ENCODE measurements at regions not wholly inside any gene's neighbourhood (a gene's known extent, or its start where the extent isn't known, plus 50 kb on each side); places are given as distances from the start of the nearest gene placed in this dataset.

DNA sequence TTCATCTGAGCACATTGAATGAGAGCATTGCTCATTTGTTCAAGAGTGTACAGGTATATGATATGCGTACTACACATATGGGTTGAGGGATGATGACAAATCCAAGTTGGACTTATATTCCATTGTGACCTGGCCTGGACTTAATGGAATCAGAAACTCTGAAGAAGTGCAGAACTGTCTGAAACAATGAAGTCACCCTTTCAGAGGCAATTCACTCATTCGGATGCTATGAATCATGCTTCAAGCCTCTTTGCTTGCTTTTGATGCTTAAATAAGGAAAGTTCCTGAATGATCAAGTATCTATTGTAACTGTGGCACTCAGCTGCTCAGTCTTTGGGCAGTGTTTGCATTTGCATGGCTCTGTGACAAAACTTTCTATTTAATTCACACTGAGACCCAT is 93.4 kb downstream of the ZNF365 start:
- Histone ChIP-seq H4K20me1 (ENCODE audit: insufficient read depth) (no peaks in the 10 kb centered on the region), H3K27ac (no peak overlapping the region), H3K36me3 (ENCODE audit: low read depth) (no peaks in the 10 kb centered on the region), H3K27me3 (replicated peaks; ENCODE audit: insufficient read depth) (no peaks in the 10 kb centered on the region), H3K4me3 (no peak overlapping the region), H2AFZ (no peak overlapping the region), H3K79me2 (ENCODE audit: insufficient read depth) (no peaks in the 10 kb centered on the region), H3F3A (ENCODE audit: insufficient read depth) (peaks cover 18% of the 10 kb centered on the region; the same call in 1 of the 2 replicates), H3K9me2 (ENCODE audit: insufficient read depth) (no peaks in the 10 kb centered on the region), H3K4me2 (ENCODE audit: unreplicated experiment) (no peak overlapping the region), H3K9ac (no peak overlapping the region), H3K9me3 (ENCODE audit: low read depth) (no peaks in the 10 kb centered on the region), H3K4me1 (ENCODE audit: insufficient read depth) (peaks cover 18% of the 10 kb centered on the region)
- 47 to 50% methylated on average over 2 of the region's 2 CpGs for WGBS, 2 experiments (ENCODE audit: low coverage in 1 of 2, low lambda C conversion rate in 2 of 2, missing lambda C conversion rate in 2 of 2)
- TF ChIP-seq EZH2phosphoT487 (IDR thresholded peaks at IDR 0.05; ENCODE audit: insufficient read depth, low read depth): no peak
- TF ChIP-seq EZH2 (IDR thresholded peaks at IDR 0.05; ENCODE audit: insufficient read depth, poor library complexity, severe bottlenecking): no peak
- in situ Hi-C loops (cut with MboI): loop anchor here (25.0 kb wide), 1 partner anchor 345 kb away; the partner anchor contains the start of genes ADO and EGR2
- peak; percentile 73 for DNase-seq

DNA sequence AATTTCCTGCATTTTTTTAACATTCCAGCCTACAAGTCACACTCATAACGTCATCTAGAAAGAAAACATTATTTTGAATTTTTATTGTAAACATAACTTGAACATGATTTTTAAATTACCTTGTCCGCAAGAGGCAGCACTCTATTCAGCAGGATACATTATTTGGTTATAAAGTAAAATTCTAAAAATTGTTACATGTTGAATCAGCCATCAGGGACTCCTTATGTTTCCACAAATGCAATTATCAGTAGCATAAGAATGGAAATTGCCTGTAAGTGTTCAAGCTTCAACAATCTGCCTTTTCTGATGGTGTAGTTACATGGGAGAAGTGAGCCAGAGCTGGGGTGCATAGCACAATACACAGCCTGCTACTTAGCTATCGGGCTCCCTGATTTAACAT is 97.5 kb downstream of the ZNF365 start:
- peaks cover 11% of the 10 kb centered on the region; the same call in 1 of the 2 replicates for H3F3A ChIP-seq (ENCODE audit: insufficient read depth)
- 69 to 83% methylated on average over 3 of the region's 3 CpGs for WGBS, 2 experiments (ENCODE audit: low coverage in 1 of 2, low lambda C conversion rate in 2 of 2, missing lambda C conversion rate in 2 of 2)
- TF ChIP-seq EZH2 (IDR thresholded peaks at IDR 0.05; ENCODE audit: insufficient read depth, poor library complexity, severe bottlenecking): no peak
- TF ChIP-seq EZH2phosphoT487 (IDR thresholded peaks at IDR 0.05; ENCODE audit: insufficient read depth, low read depth): no peak
- no peak overlapping the region for H3K4me3 ChIP-seq
- H3K9me3 ChIP-seq (ENCODE audit: low read depth): no peaks in the 10 kb centered on the region
- no peaks in the 10 kb centered on the region for H3K9me2 ChIP-seq (ENCODE audit: insufficient read depth)
- H3K27ac ChIP-seq: no peak overlapping the region
- no peaks in the 10 kb centered on the region for H3K36me3 ChIP-seq (ENCODE audit: low read depth)
- no peaks in the 10 kb centered on the region for H3K79me2 ChIP-seq (ENCODE audit: insufficient read depth)
- no peak overlapping the region for H2AFZ ChIP-seq
- no peak overlapping the region for H3K9ac ChIP-seq
- no peak for DNase-seq
- H3K4me2 ChIP-seq (ENCODE audit: unreplicated experiment): no peak overlapping the region
- no peaks in the 10 kb centered on the region for H4K20me1 ChIP-seq (ENCODE audit: insufficient read depth)
- in situ Hi-C loops (cut with MboI): loop anchor here (25.0 kb wide), 1 partner anchor 341 kb away; the partner anchor contains the start of genes ADO and EGR2
- H3K27me3 ChIP-seq (replicated peaks; ENCODE audit: insufficient read depth): no peaks in the 10 kb centered on the region
- H3K4me1 ChIP-seq (ENCODE audit: insufficient read depth): peaks cover 9% of the 10 kb centered on the region

DNA sequence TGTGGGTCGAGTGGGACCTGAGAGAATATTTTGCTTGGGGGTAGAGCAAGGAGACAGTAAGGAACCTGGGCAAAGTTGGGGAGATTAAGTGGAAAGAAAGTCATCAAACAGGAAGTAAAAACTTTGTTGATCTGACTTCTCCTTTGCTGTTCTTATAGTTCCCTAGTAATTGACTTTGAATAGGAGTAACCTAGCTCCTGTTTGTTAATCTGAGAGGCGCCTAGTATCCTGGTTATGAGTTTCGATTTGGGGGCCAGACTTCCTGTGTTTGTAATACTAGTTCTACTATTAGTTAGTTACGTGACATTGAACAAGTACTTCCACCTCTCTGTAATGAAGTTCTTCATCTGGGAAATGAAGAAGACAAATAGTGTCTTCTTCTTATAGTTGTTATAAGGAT is 99.1 kb downstream of the ZNF365 start:
- H3K27ac ChIP-seq: no peak overlapping the region
- in situ Hi-C loops (cut with MboI): loop anchor here (25.0 kb wide), 1 partner anchor 339 kb away; the partner anchor contains the start of genes ADO and EGR2
- H3K9me3 ChIP-seq (ENCODE audit: low read depth): no peaks in the 10 kb centered on the region
- 0 out of 2 replicates have a peak, but pooled peaks cover 1% of the 10 kb centered on the region for H3F3A ChIP-seq (ENCODE audit: insufficient read depth)
- no peaks in the 10 kb centered on the region for H3K79me2 ChIP-seq (ENCODE audit: insufficient read depth)
- H3K4me3 ChIP-seq: no peak overlapping the region
- no peaks in the 10 kb centered on the region for H3K27me3 ChIP-seq (replicated peaks; ENCODE audit: insufficient read depth)
- no peak overlapping the region for H3K4me2 ChIP-seq (ENCODE audit: unreplicated experiment)
- H3K9me2 ChIP-seq (ENCODE audit: insufficient read depth): no peaks in the 10 kb centered on the region
- H3K36me3 ChIP-seq (ENCODE audit: low read depth): no peaks in the 10 kb centered on the region
- no peak for TF ChIP-seq EZH2phosphoT487 (IDR thresholded peaks at IDR 0.05; ENCODE audit: insufficient read depth, low read depth)
- TF ChIP-seq EZH2 (IDR thresholded peaks at IDR 0.05; ENCODE audit: insufficient read depth, poor library complexity, severe bottlenecking): no peak
- no peak for DNase-seq
- H2AFZ ChIP-seq: no peak overlapping the region
- no peaks in the 10 kb centered on the region for H4K20me1 ChIP-seq (ENCODE audit: insufficient read depth)
- H3K4me1 ChIP-seq (ENCODE audit: insufficient read depth): no peaks in the 10 kb centered on the region
- WGBS, 2 experiments (ENCODE audit: low coverage in 1 of 2, low lambda C conversion rate in 2 of 2, missing lambda C conversion rate in 2 of 2): 72 to 73% methylated on average over 4 of the region's 4 CpGs
- no peak overlapping the region for H3K9ac ChIP-seq

DNA sequence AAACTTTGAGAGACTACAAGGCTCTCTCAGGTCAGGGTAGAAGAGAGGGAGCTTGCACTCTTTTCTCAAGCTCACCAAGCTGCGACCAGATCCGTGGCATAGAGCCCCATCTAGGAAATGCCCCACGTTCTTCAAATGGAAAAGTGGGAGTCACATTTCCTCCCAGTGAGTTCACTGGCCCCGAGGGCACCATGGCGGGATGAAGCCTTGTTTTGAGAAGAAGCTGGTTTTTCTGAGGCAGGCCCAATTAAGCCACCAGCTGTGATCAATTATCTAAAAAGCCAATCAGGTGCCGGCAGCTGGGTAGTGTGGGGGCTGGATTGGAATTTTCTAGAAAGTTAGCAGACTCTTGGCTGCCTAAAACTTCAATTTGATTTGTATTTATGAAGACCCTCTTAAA is 101.4 kb downstream of the ZNF365 start:
- WGBS, 2 experiments (ENCODE audit: low coverage in 1 of 2, low lambda C conversion rate in 2 of 2, missing lambda C conversion rate in 2 of 2): 55 to 56% methylated on average over 6 of the region's 6 CpGs
- H3K27me3 ChIP-seq (replicated peaks; ENCODE audit: insufficient read depth): no peaks in the 10 kb centered on the region
- H3K79me2 ChIP-seq (ENCODE audit: insufficient read depth): no peaks in the 10 kb centered on the region
- no peaks in the 10 kb centered on the region for H3K4me1 ChIP-seq (ENCODE audit: insufficient read depth)
- in situ Hi-C loops (cut with MboI): no loop called here
- no peaks in the 10 kb centered on the region for H3F3A ChIP-seq (ENCODE audit: insufficient read depth)
- H3K4me3 ChIP-seq: no peak overlapping the region
- no peaks in the 10 kb centered on the region for H4K20me1 ChIP-seq (ENCODE audit: insufficient read depth)
- DNase-seq: no peak
- no peaks in the 10 kb centered on the region for H3K9me3 ChIP-seq (ENCODE audit: low read depth)
- no peaks in the 10 kb centered on the region for H3K36me3 ChIP-seq (ENCODE audit: low read depth)
- no peak overlapping the region for H3K9ac ChIP-seq
- H3K4me2 ChIP-seq (ENCODE audit: unreplicated experiment): no peak overlapping the region
- TF ChIP-seq EZH2phosphoT487 (IDR thresholded peaks at IDR 0.05; ENCODE audit: insufficient read depth, low read depth) (no peak), EZH2 (IDR thresholded peaks at IDR 0.05; ENCODE audit: insufficient read depth, poor library complexity, severe bottlenecking) (no peak)
- H3K9me2 ChIP-seq (ENCODE audit: insufficient read depth): no peaks in the 10 kb centered on the region
- H3K27ac ChIP-seq: no peak overlapping the region
- H2AFZ ChIP-seq: no peak overlapping the region

DNA sequence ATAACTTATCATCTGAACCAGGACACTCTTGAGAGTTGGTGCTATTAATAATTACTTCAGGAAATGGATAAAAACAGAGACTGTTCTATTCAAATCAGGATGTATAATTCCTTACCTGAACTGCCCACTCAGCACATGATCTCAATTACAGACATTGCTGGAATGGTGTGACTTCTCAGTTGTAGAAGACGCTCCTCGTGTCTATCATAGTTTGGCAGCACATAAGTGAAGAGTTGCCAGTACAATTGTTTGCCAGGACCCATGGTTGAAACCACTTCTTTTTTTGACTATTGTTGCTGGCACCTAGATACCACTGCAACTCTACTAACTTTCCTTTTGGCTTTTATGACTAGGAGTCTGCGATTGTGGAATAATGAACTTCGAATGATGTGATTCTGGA is 105.4 kb downstream of the ZNF365 start:
- Histone ChIP-seq H3K27me3 (replicated peaks; ENCODE audit: insufficient read depth) (no peaks in the 10 kb centered on the region), H3K9me3 (ENCODE audit: low read depth) (no peaks in the 10 kb centered on the region), H3K4me1 (ENCODE audit: insufficient read depth) (no peaks in the 10 kb centered on the region), H3F3A (ENCODE audit: insufficient read depth) (no peaks in the 10 kb centered on the region), H3K9me2 (ENCODE audit: insufficient read depth) (no peaks in the 10 kb centered on the region), H3K4me3 (no peak overlapping the region), H3K79me2 (ENCODE audit: insufficient read depth) (no peaks in the 10 kb centered on the region), H3K9ac (no peak overlapping the region), H3K27ac (no peak overlapping the region), H3K36me3 (ENCODE audit: low read depth) (no peaks in the 10 kb centered on the region), H2AFZ (no peak overlapping the region), H3K4me2 (ENCODE audit: unreplicated experiment) (no peak overlapping the region), H4K20me1 (ENCODE audit: insufficient read depth) (no peaks in the 10 kb centered on the region)
- WGBS, 2 experiments (ENCODE audit: low coverage in 1 of 2, low lambda C conversion rate in 2 of 2, missing lambda C conversion rate in 2 of 2): 16 to 17% methylated on average over 4 of the region's 4 CpGs
- in situ Hi-C loops (cut with MboI): no loop called here
- TF ChIP-seq EZH2 (IDR thresholded peaks at IDR 0.05; ENCODE audit: insufficient read depth, poor library complexity, severe bottlenecking): no peak
- no peak for TF ChIP-seq EZH2phosphoT487 (IDR thresholded peaks at IDR 0.05; ENCODE audit: insufficient read depth, low read depth)
- no peak for DNase-seq

All from GM23248 (cell line).